Mesendoderm (in vitro differentiated cells): ENCODE measurements at regions not wholly inside any gene's neighbourhood (a gene's known extent, or its start where the extent isn't known, plus 50 kb on each side); places are given as distances from the start of the nearest gene placed in this dataset.

Experiments
- DNase-seq: peaks from one replicate; pipeline ENCODE4 v3.0.0; 2013
- H2AK5ac ChIP-seq: 2 replicates; pipeline ENCODE4 v1.6.1; 2013; ENCODE audit warnings: low read length, inconsistent platforms
- H2BK120ac ChIP-seq: 2 replicates; pipeline ENCODE4 v1.6.1; 2013; ENCODE audit warnings: low read depth, mild to moderate bottlenecking, low read length, moderate library complexity, mixed read lengths
- H2BK15ac ChIP-seq: replicated peaks from 2 replicates; pipeline ENCODE4 v1.6.1; 2013; ENCODE audit warnings: low read depth, mild to moderate bottlenecking, moderate library complexity
- H2BK5ac ChIP-seq: 2 replicates; pipeline ENCODE4 v1.6.1; 2013; ENCODE audit warnings: low read length, inconsistent platforms
- H3K18ac ChIP-seq: 2 replicates; pipeline ENCODE4 v1.6.1; 2013; ENCODE audit warnings: mild to moderate bottlenecking, low read length, mixed read lengths
- H3K23ac ChIP-seq: one replicate; pipeline ENCODE4 v1.6.1; 2013; ENCODE audit warnings: low read length
- H3K27ac ChIP-seq: 2 replicates; pipeline ENCODE4 v1.5.1; 2013; ENCODE audit warnings: low read depth, mild to moderate bottlenecking, inconsistent platforms, low read length, moderate library complexity
- H3K27me3 ChIP-seq: 2 replicates; pipeline ENCODE4 v1.6.1; 2013; ENCODE audit warnings: low read length, control low read depth, mild to moderate bottlenecking, inconsistent platforms; ENCODE audit not compliant: insufficient read depth, poor library complexity
- H3K36me3 ChIP-seq: 2 replicates; pipeline ENCODE4 v1.6.1; 2013; ENCODE audit warnings: low read length, inconsistent platforms; ENCODE audit not compliant: control insufficient read depth, insufficient read depth
- H3K4ac ChIP-seq: one replicate; pipeline ENCODE4 v1.6.1; 2013; ENCODE audit warnings: low read depth, mild to moderate bottlenecking, low read length, moderate library complexity
- H3K4me1 ChIP-seq: 2 replicates; pipeline ENCODE4 v1.6.1; 2013; ENCODE audit warnings: low read depth, low read length, inconsistent platforms; ENCODE audit not compliant: control insufficient read depth
- H3K4me2 ChIP-seq: 2 replicates; pipeline ENCODE4 v1.6.1; 2013; ENCODE audit warnings: low read length
- H3K4me3 ChIP-seq: 2 replicates; pipeline ENCODE4 v1.5.1; 2013; ENCODE audit warnings: mild to moderate bottlenecking, low read length
- H3K56ac ChIP-seq: one replicate; pipeline ENCODE4 v1.6.1; 2013; ENCODE audit warnings: low read length
- H3K79me1 ChIP-seq: 2 replicates; pipeline ENCODE4 v1.6.1; 2013; ENCODE audit warnings: low read length, inconsistent platforms
- H3K79me2 ChIP-seq: 2 replicates; pipeline ENCODE4 v1.6.1; 2013; ENCODE audit warnings: mild to moderate bottlenecking, low read length; ENCODE audit not compliant: control insufficient read depth, insufficient read depth
- H3K9ac ChIP-seq: 2 replicates; pipeline ENCODE4 v1.6.1; 2013; ENCODE audit warnings: low read length, inconsistent platforms
- H4K5ac ChIP-seq: one replicate; pipeline ENCODE4 v1.6.1; 2013; ENCODE audit warnings: low read length
- H4K8ac ChIP-seq: one replicate; pipeline ENCODE4 v1.6.1; 2013; ENCODE audit warnings: low read depth, mild to moderate bottlenecking, control low read depth, low read length, moderate library complexity
- WGBS: extraction: QIAGEN DNeasy Blood & Tissue Kit; methylation state at CpG from one replicate; pipeline ENCODE4 v1.1.7; 2013; ENCODE audit warnings: low lambda C conversion rate, missing lambda C conversion rate; ENCODE audit not compliant: insufficient coverage; ENCODE audit errors: extremely low coverage; 5-methylcytosine and 5-hydroxymethylcytosine counted together

DNA sequence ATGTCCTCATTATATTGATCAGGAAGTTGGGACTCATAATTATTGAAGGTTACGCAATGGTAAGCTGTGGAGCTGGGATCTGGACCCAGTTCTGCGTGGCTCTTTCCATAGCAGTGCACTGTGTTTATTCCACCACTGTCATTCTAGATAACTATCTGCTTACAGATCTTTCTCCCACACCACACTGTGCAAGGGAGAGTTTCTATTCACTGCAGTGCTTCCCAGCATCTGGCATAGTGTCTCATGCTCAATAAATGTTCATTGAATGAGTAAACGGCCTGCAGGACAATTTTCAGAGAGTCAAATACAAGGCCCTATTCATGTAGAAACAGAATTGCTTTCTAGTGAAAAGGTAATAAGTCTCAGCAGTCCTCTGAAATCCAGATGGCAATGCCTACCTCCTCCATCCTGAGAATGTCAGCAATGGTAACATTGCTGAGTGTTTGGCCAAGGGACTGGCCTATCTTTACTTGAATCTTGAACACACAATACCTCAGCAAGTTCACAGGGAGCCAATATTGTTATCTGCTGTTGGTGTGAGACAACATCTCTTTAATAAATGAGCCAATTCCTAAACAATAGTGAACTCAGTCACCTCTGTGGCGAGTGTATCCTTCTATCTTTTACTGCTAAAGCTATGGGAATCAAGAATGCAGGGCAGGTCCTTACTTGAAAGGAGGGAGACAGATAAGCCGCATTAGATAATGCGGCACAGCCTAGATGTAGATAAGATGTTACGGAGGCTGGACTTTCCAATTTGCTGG lies 332.4 kb upstream of the PRICKLE1 start:
- DNase-seq: peak; percentile 97

DNA sequence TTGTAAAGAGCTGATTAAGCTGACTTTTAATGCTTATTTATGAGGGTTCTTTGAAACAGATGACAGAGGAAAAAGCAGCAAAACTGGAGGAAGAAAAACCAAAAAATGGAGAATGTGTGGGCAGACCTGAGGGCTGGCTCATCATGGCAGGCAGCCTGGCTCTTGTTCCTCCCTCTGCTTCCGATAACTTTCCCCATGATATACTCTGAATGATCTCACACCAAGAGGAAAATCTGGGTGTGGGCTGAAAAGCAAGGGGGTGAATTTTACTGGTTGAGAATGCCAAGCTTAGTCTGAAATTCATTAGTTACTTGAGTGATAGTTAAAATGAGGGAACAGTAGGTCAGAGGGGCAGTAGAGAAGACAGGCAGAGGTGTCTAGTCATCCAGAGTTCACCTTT lies 330.1 kb upstream of the PRICKLE1 start:
- no peaks in the 10 kb centered on the region for H3K79me1 ChIP-seq
- H3K56ac ChIP-seq: no peak overlapping the region
- H2BK15ac ChIP-seq: no peak overlapping the region
- H3K4ac ChIP-seq: peak overlapping the region; percentile 16
- H3K9ac ChIP-seq: no peak overlapping the region
- H3K27ac ChIP-seq: no peak overlapping the region
- WGBS: no CpG with 5 or more reads among the region's 1 CpG
- peaks cover 21% of the 10 kb centered on the region for H3K4me1 ChIP-seq
- peak overlapping the region; percentile 88 for H2AK5ac ChIP-seq
- no peaks in the 10 kb centered on the region for H3K27me3 ChIP-seq
- H3K36me3 ChIP-seq: no peaks in the 10 kb centered on the region
- H4K5ac ChIP-seq: no peak overlapping the region
- no peaks in the 10 kb centered on the region for H3K79me2 ChIP-seq
- H3K18ac ChIP-seq: peak overlapping the region; percentile 64
- H3K4me3 ChIP-seq: no peak overlapping the region
- H2BK5ac ChIP-seq: no peak overlapping the region
- DNase-seq: no peak
- H2BK120ac ChIP-seq: peak overlapping the region; percentile 45
- H3K4me2 ChIP-seq: no peak overlapping the region
- no peak overlapping the region for H4K8ac ChIP-seq
- no peak overlapping the region for H3K23ac ChIP-seq

More for the DNA sequence above, 332.4 kb upstream of the PRICKLE1 start:
- peak overlapping the region; percentile 47 for H3K9ac ChIP-seq
- H2BK15ac ChIP-seq: no peak overlapping the region
- no peaks in the 10 kb centered on the region for H3K79me2 ChIP-seq
- H2AK5ac ChIP-seq: peak overlapping the region; percentile 84
- H4K8ac ChIP-seq: no peak overlapping the region
- H3K27me3 ChIP-seq: no peaks in the 10 kb centered on the region
- no peak overlapping the region for H3K4me2 ChIP-seq
- no peak overlapping the region for H3K23ac ChIP-seq
- H3K36me3 ChIP-seq: no peaks in the 10 kb centered on the region
- peak overlapping the region; percentile 44 for H4K5ac ChIP-seq
- no peak overlapping the region for H3K4me3 ChIP-seq
- H2BK5ac ChIP-seq: peak overlapping the region; percentile 98
- peak overlapping the region; percentile 43 for H3K4ac ChIP-seq
- H3K18ac ChIP-seq: peak overlapping the region; percentile 76
- WGBS: no CpG with 5 or more reads among the region's 7 CpGs
- peak overlapping the region; percentile 71 for H3K56ac ChIP-seq
- peak overlapping the region; percentile 61 for H2BK120ac ChIP-seq
- no peaks in the 10 kb centered on the region for H3K79me1 ChIP-seq
- H3K4me1 ChIP-seq: peaks cover 15% of the 10 kb centered on the region
- H3K27ac ChIP-seq: no peak overlapping the region

GRCh38 chr12:42918443-42918842 lies 328.9 kb upstream of the PRICKLE1 start:
- H4K8ac ChIP-seq: no peak overlapping the region
- peaks cover 18% of the 10 kb centered on the region for H3K4me1 ChIP-seq
- peak overlapping the region; percentile 61 for H2BK120ac ChIP-seq
- H3K4me3 ChIP-seq: no peak overlapping the region
- H3K4me2 ChIP-seq: no peak overlapping the region
- no peak overlapping the region for H2AK5ac ChIP-seq
- no peaks in the 10 kb centered on the region for H3K79me1 ChIP-seq
- no peaks in the 10 kb centered on the region for H3K79me2 ChIP-seq
- H3K23ac ChIP-seq: no peak overlapping the region
- no peak overlapping the region for H4K5ac ChIP-seq
- no peak overlapping the region for H3K18ac ChIP-seq
- H2BK15ac ChIP-seq: no peak overlapping the region
- no peak overlapping the region for H2BK5ac ChIP-seq
- no peak overlapping the region for H3K56ac ChIP-seq
- no peak overlapping the region for H3K27ac ChIP-seq
- no peak overlapping the region for H3K9ac ChIP-seq
- H3K4ac ChIP-seq: no peak overlapping the region
- DNase-seq: no peak
- H3K27me3 ChIP-seq: no peaks in the 10 kb centered on the region
- H3K36me3 ChIP-seq: no peaks in the 10 kb centered on the region
- WGBS: no CpG with 5 or more reads among the region's 3 CpGs

GRCh38 chr12:42916143-42916542 lies 326.6 kb upstream of the PRICKLE1 start:
- H3K4me1 ChIP-seq: peaks cover 8% of the 10 kb centered on the region
- H3K27me3 ChIP-seq: no peaks in the 10 kb centered on the region
- WGBS: no CpG with 5 or more reads among the region's 3 CpGs
- no peak overlapping the region for H3K4me2 ChIP-seq
- H3K18ac ChIP-seq: no peak overlapping the region
- no peak overlapping the region for H2AK5ac ChIP-seq
- H3K36me3 ChIP-seq: no peaks in the 10 kb centered on the region
- H4K5ac ChIP-seq: no peak overlapping the region
- H2BK15ac ChIP-seq: peak overlapping the region; percentile 78
- H3K27ac ChIP-seq: no peak overlapping the region
- no peaks in the 10 kb centered on the region for H3K79me2 ChIP-seq
- no peak overlapping the region for H4K8ac ChIP-seq
- no peak overlapping the region for H3K4me3 ChIP-seq
- no peak overlapping the region for H3K4ac ChIP-seq
- H2BK120ac ChIP-seq: no peak overlapping the region
- no peak overlapping the region for H3K56ac ChIP-seq
- H2BK5ac ChIP-seq: no peak overlapping the region
- H3K23ac ChIP-seq: no peak overlapping the region
- H3K9ac ChIP-seq: no peak overlapping the region
- H3K79me1 ChIP-seq: no peaks in the 10 kb centered on the region
- DNase-seq: no peak

DNA sequence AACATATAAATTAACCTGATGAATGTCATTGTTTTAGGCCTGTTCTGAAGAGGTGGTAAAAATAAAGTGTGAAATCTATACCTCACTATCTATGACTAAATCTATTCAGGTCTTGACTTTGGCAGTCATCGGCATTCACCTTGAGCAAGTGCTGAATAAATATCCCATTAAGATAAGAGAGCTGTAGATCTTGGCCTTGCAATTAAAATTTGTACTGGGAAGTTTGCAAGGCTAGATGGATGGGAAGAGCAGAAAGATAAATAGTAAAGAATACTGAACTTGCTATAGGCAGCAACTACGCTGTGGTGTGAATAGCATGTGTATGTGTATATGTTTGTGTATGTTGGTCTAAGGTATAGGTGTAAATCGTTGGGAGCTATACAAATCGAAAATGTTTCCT lies 325.9 kb upstream of the PRICKLE1 start:
- H3K27me3 ChIP-seq: no peaks in the 10 kb centered on the region
- H3K56ac ChIP-seq: no peak overlapping the region
- no peaks in the 10 kb centered on the region for H3K79me1 ChIP-seq
- no peak overlapping the region for H4K8ac ChIP-seq
- no peak overlapping the region for H3K18ac ChIP-seq
- H3K27ac ChIP-seq: no peak overlapping the region
- no peak overlapping the region for H3K23ac ChIP-seq
- H2BK5ac ChIP-seq: no peak overlapping the region
- H3K4me1 ChIP-seq: peaks cover 6% of the 10 kb centered on the region
- no peak overlapping the region for H3K4me2 ChIP-seq
- WGBS: no CpG with 5 or more reads among the region's 4 CpGs
- no peak overlapping the region for H3K9ac ChIP-seq
- H3K79me2 ChIP-seq: no peaks in the 10 kb centered on the region
- H3K36me3 ChIP-seq: no peaks in the 10 kb centered on the region
- no peak overlapping the region for H4K5ac ChIP-seq
- H2BK120ac ChIP-seq: no peak overlapping the region
- no peak overlapping the region for H3K4me3 ChIP-seq
- no peak overlapping the region for H3K4ac ChIP-seq
- DNase-seq: no peak
- H2BK15ac ChIP-seq: no peak overlapping the region
- no peak overlapping the region for H2AK5ac ChIP-seq

GRCh38 chr12:42912367-42912766 lies 322.8 kb upstream of the PRICKLE1 start:
- Histone ChIP-seq H3K79me2 (no peaks in the 10 kb centered on the region), H3K4me1 (peaks cover 6% of the 10 kb centered on the region), H3K18ac (no peak overlapping the region), H3K36me3 (no peaks in the 10 kb centered on the region), H3K79me1 (no peaks in the 10 kb centered on the region), H3K4me3 (no peak overlapping the region), H3K27ac (no peak overlapping the region), H4K5ac (no peak overlapping the region), H3K4ac (no peak overlapping the region), H3K27me3 (no peaks in the 10 kb centered on the region), H2BK5ac (no peak overlapping the region), H3K4me2 (no peak overlapping the region), H3K23ac (no peak overlapping the region), H3K56ac (no peak overlapping the region), H3K9ac (no peak overlapping the region), H2AK5ac (no peak overlapping the region), H2BK120ac (no peak overlapping the region), H2BK15ac (no peak overlapping the region), H4K8ac (no peak overlapping the region)
- DNase-seq: no peak
- no CpG with 5 or more reads among the region's 1 CpG for WGBS
